HG03108 (cell line): ENCODE measurements at regions not wholly inside any gene's neighbourhood (a gene's known extent, or its start where the extent isn't known, plus 50 kb on each side); places are given as distances from the start of the nearest gene placed in this dataset.
"Not testable (repeated sequence)": the region's sequence is repeated elsewhere in the genome, so short reads cannot be mapped to it uniquely, and the experiment has no call there.

Experiments used
- ATAC-seq: cut with Tn5 transposase; IDR thresholded peaks from one replicate; pipeline ENCODE4 v1.9.1; 2021; ENCODE audit warnings: moderate library complexity; ENCODE audit not compliant: unreplicated experiment

- ATAC-seq = no peak
Measured at GRCh38 chr17:33873201-33873617, 381.9 kb upstream of the CCL2 start.

- no peak for ATAC-seq
Measured at GRCh38 chr17:33874617-33875060, 380.4 kb upstream of the CCL2 start.

GRCh38 chr17:33875973-33876372 is 379.1 kb upstream of the CCL2 start:
- ATAC-seq = no peak

GRCh38 chr17:33882273-33882672 is 372.8 kb upstream of the CCL2 start:
- ATAC-seq = not testable (repeated sequence)

DNA sequence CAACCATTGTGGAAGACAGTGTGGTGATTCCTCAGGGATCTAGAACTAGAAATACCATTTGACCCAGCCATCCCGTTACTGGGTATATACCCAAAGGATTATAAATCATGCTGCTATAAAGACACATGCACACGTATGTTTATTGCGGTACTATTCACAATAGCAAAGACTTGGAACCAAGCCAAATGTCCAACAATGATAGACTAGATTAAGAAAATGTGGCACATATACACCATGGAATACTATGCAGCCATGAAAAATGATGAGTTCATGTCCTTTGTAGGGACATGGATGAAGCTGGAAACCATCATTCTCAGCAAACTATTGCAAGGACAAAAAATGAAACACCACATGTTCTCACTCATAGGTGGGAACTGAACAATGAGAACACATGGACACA is 372.4 kb upstream of the CCL2 start:
- ATAC-seq = not testable (repeated sequence)

- ATAC-seq = no peak
Measured at GRCh38 chr17:33888455-33888854, 366.6 kb upstream of the CCL2 start.

DNA sequence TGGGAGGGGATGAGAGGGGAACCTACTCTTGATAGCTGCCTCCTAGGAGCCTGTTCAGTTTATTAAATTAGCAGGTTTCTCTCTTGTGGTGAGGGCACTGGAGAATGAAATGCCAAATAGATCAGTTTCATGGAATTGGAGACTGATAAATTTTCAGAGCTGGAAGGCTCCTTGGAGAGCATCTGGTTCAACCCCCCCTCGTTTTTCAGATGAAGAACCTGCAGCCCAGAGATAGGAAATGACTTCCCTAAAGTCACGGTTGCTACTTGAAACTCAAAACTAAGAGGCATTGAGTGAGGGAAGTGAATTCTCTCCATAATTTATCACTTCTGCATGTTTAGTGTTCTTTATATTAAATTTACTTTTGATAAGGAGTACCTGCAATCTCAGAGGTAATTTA is 366.0 kb upstream of the CCL2 start:
- no peak for ATAC-seq

GRCh38 chr17:33889766-33890165 is 365.3 kb upstream of the CCL2 start:
- ATAC-seq = no peak

- ATAC-seq = no peak
Measured at GRCh38 chr17:33892717-33893591, 362.1 kb upstream of the CCL2 start.

- no peak for ATAC-seq
Measured at GRCh38 chr17:33895491-33895890, 359.6 kb upstream of the CCL2 start.

- ATAC-seq = no peak
Measured at GRCh38 chr17:33896263-33896662, 358.8 kb upstream of the CCL2 start.

- ATAC-seq = no peak
Measured at GRCh38 chr17:33901085-33901484, 354.0 kb upstream of the CCL2 start.

- ATAC-seq = no peak
Measured at GRCh38 chr17:33902901-33903449, 352.1 kb upstream of the CCL2 start.

DNA sequence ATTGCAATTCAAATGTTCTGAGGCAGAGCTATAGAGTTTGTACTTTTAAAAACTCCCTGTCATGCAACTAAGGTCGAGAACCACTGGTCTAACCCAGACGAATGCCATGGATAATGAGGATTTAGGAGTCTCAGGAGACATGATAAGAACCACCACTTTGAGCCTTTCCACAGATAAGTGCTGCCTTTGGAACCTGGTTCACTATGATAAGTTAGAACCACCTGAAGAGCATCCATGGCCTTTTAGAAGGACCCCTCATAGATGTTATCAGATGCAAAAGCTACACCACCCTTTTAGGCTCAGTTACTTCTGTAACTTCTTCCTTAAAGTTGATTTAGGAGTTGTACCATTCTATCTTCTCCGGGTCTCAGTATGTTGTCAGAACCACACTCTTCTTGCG is 350.6 kb upstream of the CCL2 start:
- ATAC-seq = no peak

- no peak for ATAC-seq
Measured at GRCh38 chr17:33905338-33905800, 349.7 kb upstream of the CCL2 start.

DNA sequence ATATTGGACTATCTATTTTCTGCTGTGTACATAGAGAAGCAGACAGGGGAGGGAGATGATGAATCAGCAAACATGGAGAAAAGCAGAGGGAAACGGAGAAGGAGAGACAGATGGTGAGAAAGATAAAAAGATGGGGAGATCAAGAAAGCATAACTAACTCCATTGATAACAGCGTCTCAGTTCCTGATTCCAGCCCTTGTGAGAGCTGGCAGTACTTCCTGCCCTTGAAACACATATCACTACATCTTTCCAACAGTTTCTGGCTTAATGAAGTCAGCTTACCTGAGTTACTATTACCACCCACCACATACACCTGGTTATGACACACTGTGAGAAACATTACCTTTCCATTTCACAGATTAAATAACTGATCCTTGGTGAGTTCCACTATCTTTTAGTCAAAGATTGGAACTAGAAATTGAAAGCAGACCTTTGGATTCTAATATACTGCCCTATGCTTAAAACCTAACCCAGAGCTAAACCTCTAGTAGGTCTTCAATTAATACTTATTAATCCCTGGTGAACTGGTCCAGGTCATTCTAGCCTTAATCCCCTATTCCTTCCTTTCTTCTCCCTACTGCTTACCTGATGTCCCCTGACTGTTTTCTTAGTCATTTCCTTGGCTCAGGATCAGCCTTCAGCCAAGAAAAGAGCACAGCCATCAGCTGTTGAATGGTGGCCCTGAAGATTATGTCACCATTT is 346.6 kb upstream of the CCL2 start:
- ATAC-seq = no peak

GRCh38 chr17:33910200-33910857 is 344.8 kb upstream of the CCL2 start:
- no peak for ATAC-seq

DNA sequence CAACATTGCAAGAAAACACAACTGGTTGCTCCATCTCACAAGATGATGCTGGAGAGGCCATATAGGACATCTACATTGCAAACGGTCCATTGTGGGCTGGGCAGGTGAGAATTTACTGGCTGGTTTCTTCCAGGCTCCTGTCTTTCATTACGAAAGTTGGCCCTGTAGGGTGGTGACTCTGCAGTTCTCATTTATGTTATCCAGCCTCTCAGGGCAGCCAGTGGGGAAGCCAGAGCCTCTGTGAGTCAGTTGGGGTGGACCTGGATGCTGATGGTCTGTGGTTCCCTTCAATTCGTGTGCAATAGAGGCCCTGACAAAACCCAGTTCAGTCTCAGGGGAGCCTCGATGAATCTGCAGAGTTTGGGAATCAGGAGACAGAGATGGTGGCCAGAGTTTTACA is 341.0 kb upstream of the CCL2 start:
- ATAC-seq = no peak

DNA sequence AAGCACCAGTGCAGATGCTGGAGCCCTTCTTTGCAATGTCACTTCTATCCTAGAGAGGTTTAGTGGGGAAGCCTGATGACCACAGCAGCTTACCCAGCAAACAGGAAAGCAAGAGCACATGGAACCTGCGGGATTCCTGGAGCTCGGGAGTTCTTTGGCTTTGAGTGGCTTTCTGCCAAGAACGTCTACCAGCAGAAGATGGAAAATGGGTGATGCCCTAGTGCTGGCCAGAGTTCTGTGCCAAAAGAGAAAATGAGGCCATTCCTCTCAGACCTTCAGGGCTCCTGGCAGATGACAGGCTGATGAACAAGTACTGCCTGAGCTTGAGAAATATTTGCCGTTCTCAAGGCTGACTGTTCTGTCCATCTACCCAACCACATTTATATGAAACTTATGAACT is 332.1 kb upstream of the CCL2 start:
- ATAC-seq = no peak

DNA sequence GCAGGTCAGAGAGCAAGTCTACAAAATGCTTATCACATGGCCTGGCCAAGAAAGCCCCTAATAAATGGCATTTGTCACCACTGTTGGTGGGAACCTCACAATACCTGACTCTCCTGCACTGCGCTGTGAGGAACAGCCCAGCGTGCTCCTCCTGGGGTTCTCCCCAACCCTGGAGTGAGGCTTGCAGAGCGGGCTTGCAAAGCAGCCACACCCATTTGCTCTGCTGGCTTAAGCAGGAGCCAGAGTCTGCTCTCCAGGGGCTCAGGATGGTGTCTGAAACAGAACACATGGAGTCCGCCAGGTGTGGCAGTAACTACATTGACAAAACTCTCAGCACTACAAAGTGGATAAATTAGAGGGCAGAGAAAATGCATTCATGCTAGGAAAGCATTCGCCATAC is 331.0 kb upstream of the CCL2 start:
- no peak for ATAC-seq

GRCh38 chr17:33925649-33926048 is 329.4 kb upstream of the CCL2 start:
- no peak for ATAC-seq
